H1 (cell line): ENCODE measurements at regions not wholly inside any gene's neighbourhood (a gene's known extent, or its start where the extent isn't known, plus 50 kb on each side); places are given as distances from the start of the nearest gene placed in this dataset.

Experiments used
- ASH2L ChIP-seq: fragments of 200-600, 300-600 bp; sonication (generic); IDR thresholded peaks from one replicate; pipeline ENCODE4 v1.7.1; 2017; ENCODE audit warnings: low read length
- CHD1 ChIP-seq: IDR thresholded peaks from 2 replicates; pipeline ENCODE4 v1.6.1; 2012; ENCODE audit warnings: low read depth, low read length, improper control_type of control experiment
- EP300 ChIP-seq, 2 experiments: IDR thresholded peaks; 1 replicate in 1 of 2; 2 replicates in 1 of 2; pipeline ENCODE4 v1.6.1; 2011 to 2012; ENCODE audit warnings: low read depth in 2 of 2, low read length in 2 of 2, mild to moderate bottlenecking in 2 of 2, borderline replicate concordance in 1 of 2, inconsistent platforms in 1 of 2, moderate library complexity in 1 of 2
- JUN ChIP-seq: IDR thresholded peaks from 2 replicates; pipeline ENCODE4 v1.6.1; 2011; ENCODE audit warnings: low read depth, mild to moderate bottlenecking, improper control_type of control experiment, low read length
- JUND ChIP-seq: IDR thresholded peaks from 2 replicates; pipeline ENCODE4 v1.6.1; 2011; ENCODE audit warnings: mild to moderate bottlenecking, improper control_type of control experiment, low read length
- MAFK ChIP-seq: IDR thresholded peaks from 2 replicates; pipeline ENCODE4 v1.6.1; 2012; ENCODE audit warnings: low read depth, mild to moderate bottlenecking, improper control_type of control experiment, low read length
- RAD21 ChIP-seq, 2 experiments: IDR thresholded peaks in 1 of 2; conservative IDR thresholded peaks in 1 of 2; 2 replicates each; pipeline ENCODE4 v1.6.1; 2011; ENCODE audit warnings: low read depth in 2 of 2, low read length in 2 of 2, improper control_type of control experiment in 1 of 2, inconsistent platforms in 1 of 2, mild to moderate bottlenecking in 1 of 2, moderate library complexity in 1 of 2
- RNF2 ChIP-seq: fragments of 200-900, 300-1000 bp; sonication (generic); IDR thresholded peaks from 2 replicates; pipeline ENCODE4 v1.7.1; 2016; ENCODE audit warnings: borderline replicate concordance, low read depth, mild to moderate bottlenecking, antibody characterized with exemption, low read length; ENCODE audit not compliant: poor library complexity, severe bottlenecking; ENCODE audit errors: missing control alignments
- SUZ12 ChIP-seq: fragments of 200-600 bp; sonication (generic); IDR thresholded peaks from 2 replicates; pipeline ENCODE4 v1.6.1; 2012; ENCODE audit warnings: mild to moderate bottlenecking, inconsistent platforms, low read length, moderate library complexity, mixed read lengths
- TF ChIP-seq, protein P1 (sequence below), 3 experiments: IDR thresholded peaks; 1 replicate in 2 of 3; 2 replicates in 1 of 3; pipeline versions ENCODE4 v1.5.1 to v1.6.1; 2011; ENCODE audit warnings: low read length in 3 of 3, mild to moderate bottlenecking in 3 of 3, inconsistent platforms in 2 of 3, low read depth in 1 of 3, moderate library complexity in 1 of 3; ENCODE audit not compliant: insufficient read depth in 1 of 3; ENCODE audit errors: control extremely low read depth in 1 of 3

DNA sequence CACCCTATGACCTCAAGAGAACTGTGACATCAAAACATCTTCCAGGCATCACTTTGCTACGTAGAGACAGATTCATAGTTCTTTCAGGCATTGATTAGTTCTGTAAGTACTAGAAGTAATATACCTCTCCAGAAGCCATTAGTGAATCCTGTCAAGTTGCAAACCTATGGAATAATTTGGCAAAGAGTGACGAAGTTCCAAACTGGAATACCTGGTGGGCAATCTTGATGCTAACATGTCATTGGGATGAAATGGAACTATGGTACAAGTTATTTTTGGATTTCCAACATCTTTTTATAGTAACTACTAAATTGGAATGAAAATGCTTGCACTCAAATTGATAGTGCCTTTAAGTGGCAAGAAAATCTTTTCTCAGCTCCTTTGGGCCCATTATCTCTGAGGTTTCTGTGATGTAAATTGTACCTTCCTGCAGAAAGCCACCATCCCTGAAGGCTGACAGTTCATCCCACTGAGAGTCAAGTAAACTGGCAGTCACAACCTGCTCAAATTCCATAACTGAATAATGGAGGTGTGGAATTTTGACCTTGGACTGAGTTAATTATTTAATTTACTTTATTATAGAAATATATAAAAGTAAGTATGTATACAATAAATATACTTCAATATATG, 435.5 kb downstream of the DTWD2 start:
- TF ChIP-seq, protein P1, sequence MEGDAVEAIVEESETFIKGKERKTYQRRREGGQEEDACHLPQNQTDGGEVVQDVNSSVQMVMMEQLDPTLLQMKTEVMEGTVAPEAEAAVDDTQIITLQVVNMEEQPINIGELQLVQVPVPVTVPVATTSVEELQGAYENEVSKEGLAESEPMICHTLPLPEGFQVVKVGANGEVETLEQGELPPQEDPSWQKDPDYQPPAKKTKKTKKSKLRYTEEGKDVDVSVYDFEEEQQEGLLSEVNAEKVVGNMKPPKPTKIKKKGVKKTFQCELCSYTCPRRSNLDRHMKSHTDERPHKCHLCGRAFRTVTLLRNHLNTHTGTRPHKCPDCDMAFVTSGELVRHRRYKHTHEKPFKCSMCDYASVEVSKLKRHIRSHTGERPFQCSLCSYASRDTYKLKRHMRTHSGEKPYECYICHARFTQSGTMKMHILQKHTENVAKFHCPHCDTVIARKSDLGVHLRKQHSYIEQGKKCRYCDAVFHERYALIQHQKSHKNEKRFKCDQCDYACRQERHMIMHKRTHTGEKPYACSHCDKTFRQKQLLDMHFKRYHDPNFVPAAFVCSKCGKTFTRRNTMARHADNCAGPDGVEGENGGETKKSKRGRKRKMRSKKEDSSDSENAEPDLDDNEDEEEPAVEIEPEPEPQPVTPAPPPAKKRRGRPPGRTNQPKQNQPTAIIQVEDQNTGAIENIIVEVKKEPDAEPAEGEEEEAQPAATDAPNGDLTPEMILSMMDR (IDR thresholded peaks at IDR 0.05; ENCODE audit: control extremely low read depth in 1 of 3, insufficient read depth in 1 of 3, low read depth in 1 of 3, low read length in 3 of 3), result no peak
- no peak for TF ChIP-seq JUND
- TF ChIP-seq RAD21 (IDR thresholded peaks at IDR 0.05 in 1 of 2, conservative IDR thresholded peaks at IDR 0.05 in 1 of 2; ENCODE audit: low read depth in 2 of 2, low read length in 2 of 2), result no peak
- no peak for TF ChIP-seq ASH2L
- TF ChIP-seq SUZ12, result no peak
- no peak for TF ChIP-seq RNF2
- TF ChIP-seq CHD1, result no peak
- no peak for TF ChIP-seq MAFK
- no peak for TF ChIP-seq JUN
- no peak for TF ChIP-seq EP300 (IDR thresholded peaks at IDR 0.05; ENCODE audit: borderline replicate concordance in 1 of 2, low read depth in 2 of 2, low read length in 2 of 2)
